ENCODE measurements at regions not wholly inside any gene's neighbourhood (a gene's known extent, or its start where the extent isn't known, plus 50 kb on each side); places are given as distances from the start of the nearest gene placed in this dataset.
"Not testable (repeated sequence)": the region's sequence is repeated elsewhere in the genome, so short reads cannot be mapped to it uniquely, and the experiment has no call there.

- no peak for DNase-seq (ENCODE audit: low read depth in 2 of 2)
These were observed 488.6 kb upstream of the USP9Y start for GRCh38 chrY:12212394-12212793.

GRCh38 chrY:12215564-12216022, 485.4 kb upstream of the USP9Y start:
- no peak for DNase-seq (ENCODE audit: low read depth in 2 of 2)

- no peak for DNase-seq (ENCODE audit: low read depth in 2 of 2)
These were observed 470.1 kb upstream of the USP9Y start for GRCh38 chrY:12230921-12231320.

GRCh38 chrY:12236399-12236798, 464.6 kb upstream of the USP9Y start:
- no peak for DNase-seq (ENCODE audit: low read depth in 2 of 2)

- not testable (repeated sequence) for DNase-seq (ENCODE audit: low read depth in 2 of 2)
These were observed 460.7 kb upstream of the USP9Y start for GRCh38 chrY:12240326-12240725.

GRCh38 chrY:12244146-12244545, 456.9 kb upstream of the USP9Y start:
- no peak for DNase-seq (ENCODE audit: low read depth in 2 of 2)

GRCh38 chrY:12253756-12254155, 447.3 kb upstream of the USP9Y start:
- no peak for DNase-seq (ENCODE audit: low read depth in 2 of 2)

- no peak for DNase-seq (ENCODE audit: low read depth in 2 of 2)
These were observed 429.9 kb upstream of the USP9Y start for GRCh38 chrY:12271162-12271561.

GRCh38 chrY:12285608-12286007, 415.4 kb upstream of the USP9Y start:
- DNase-seq (ENCODE audit: low read depth in 2 of 2), result no peak

GRCh38 chrY:12288919-12289318, 412.1 kb upstream of the USP9Y start:
- no peak for DNase-seq (ENCODE audit: low read depth in 2 of 2)

- DNase-seq (ENCODE audit: low read depth in 2 of 2), result no peak
These were observed 411.6 kb upstream of the USP9Y start for GRCh38 chrY:12289415-12289814.

GRCh38 chrY:12292542-12292941, 408.5 kb upstream of the USP9Y start:
- no peak for DNase-seq (ENCODE audit: low read depth in 2 of 2)

GRCh38 chrY:12296460-12296859, 404.6 kb upstream of the USP9Y start:
- DNase-seq (ENCODE audit: low read depth in 2 of 2), result no peak

GRCh38 chrY:12299796-12300195, 401.2 kb upstream of the USP9Y start:
- DNase-seq (ENCODE audit: low read depth in 2 of 2), result not testable (repeated sequence)

- DNase-seq (ENCODE audit: low read depth in 2 of 2), result no peak
These were observed 397.6 kb upstream of the USP9Y start for GRCh38 chrY:12303464-12303863.

- DNase-seq (ENCODE audit: low read depth in 2 of 2), result no peak
These were observed 395.6 kb upstream of the USP9Y start for GRCh38 chrY:12305456-12305855.

- no peak for DNase-seq (ENCODE audit: low read depth in 2 of 2)
These were observed 391.8 kb upstream of the USP9Y start for GRCh38 chrY:12309212-12309611.

- DNase-seq (ENCODE audit: low read depth in 2 of 2), result no peak
These were observed 390.2 kb upstream of the USP9Y start for GRCh38 chrY:12310832-12311231.

- no peak for DNase-seq (ENCODE audit: low read depth in 2 of 2)
These were observed 373.3 kb upstream of the USP9Y start for GRCh38 chrY:12327751-12328150.

- DNase-seq (ENCODE audit: low read depth in 2 of 2), result not testable (repeated sequence)
These were observed 369.1 kb upstream of the USP9Y start for GRCh38 chrY:12331917-12332316.

GRCh38 chrY:12343211-12343610, 357.8 kb upstream of the USP9Y start:
- no peak for DNase-seq (ENCODE audit: low read depth in 2 of 2)

- DNase-seq (ENCODE audit: low read depth in 2 of 2), result no peak
These were observed 352.9 kb upstream of the USP9Y start for GRCh38 chrY:12348181-12348580.

GRCh38 chrY:12357204-12357603, 343.8 kb upstream of the USP9Y start:
- no peak for DNase-seq (ENCODE audit: low read depth in 2 of 2)

- DNase-seq (ENCODE audit: low read depth in 2 of 2), result no peak
These were observed 343.4 kb upstream of the USP9Y start for GRCh38 chrY:12357655-12358054.

- DNase-seq (ENCODE audit: low read depth in 2 of 2), result no peak
These were observed 342.7 kb upstream of the USP9Y start for GRCh38 chrY:12358337-12358736.
